ENCODE measurements at regions not wholly inside any gene's neighbourhood (a gene's known extent, or its start where the extent isn't known, plus 50 kb on each side); places are given as distances from the start of the nearest gene placed in this dataset.

GRCh38 chr13:31638577-31638976, 100.7 kb upstream of the RXFP2 start:
- DNase-seq (no peak), ATAC-seq (no peak)
- intact Hi-C loops (cut with DNase I), result no loop called here

GRCh38 chr13:31639443-31640163, 99.7 kb upstream of the RXFP2 start:
- no peak for ATAC-seq
- no peak for DNase-seq
- intact Hi-C loops (cut with DNase I), result no loop called here

- DNase-seq (no peak), ATAC-seq (no peak)
- intact Hi-C loops (cut with DNase I), result no loop called here
Observed at GRCh38 chr13:31649766-31650165, 89.6 kb upstream of the RXFP2 start.

DNA sequence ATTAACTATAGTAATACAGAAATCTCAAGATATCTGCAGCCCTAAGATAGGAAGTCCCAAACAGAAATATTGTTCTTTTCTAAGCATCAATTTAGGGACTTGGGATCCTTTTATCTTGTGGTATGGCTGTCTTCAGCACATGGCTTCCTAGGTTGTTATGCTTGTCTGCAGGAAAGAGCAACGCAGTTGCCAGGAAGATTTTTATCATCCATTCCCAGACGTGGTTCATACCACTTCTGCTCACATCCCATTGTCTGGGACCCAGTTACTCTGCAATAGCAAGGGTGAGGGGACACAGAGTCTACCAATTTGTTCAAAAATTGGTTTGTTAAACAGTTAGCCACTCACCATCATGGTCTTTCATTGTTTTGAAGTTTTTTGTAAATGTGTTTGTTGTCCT, 85.6 kb upstream of the RXFP2 start:
- no peak for ATAC-seq
- no peak for DNase-seq
- intact Hi-C loops (cut with DNase I), result no loop called here

DNA sequence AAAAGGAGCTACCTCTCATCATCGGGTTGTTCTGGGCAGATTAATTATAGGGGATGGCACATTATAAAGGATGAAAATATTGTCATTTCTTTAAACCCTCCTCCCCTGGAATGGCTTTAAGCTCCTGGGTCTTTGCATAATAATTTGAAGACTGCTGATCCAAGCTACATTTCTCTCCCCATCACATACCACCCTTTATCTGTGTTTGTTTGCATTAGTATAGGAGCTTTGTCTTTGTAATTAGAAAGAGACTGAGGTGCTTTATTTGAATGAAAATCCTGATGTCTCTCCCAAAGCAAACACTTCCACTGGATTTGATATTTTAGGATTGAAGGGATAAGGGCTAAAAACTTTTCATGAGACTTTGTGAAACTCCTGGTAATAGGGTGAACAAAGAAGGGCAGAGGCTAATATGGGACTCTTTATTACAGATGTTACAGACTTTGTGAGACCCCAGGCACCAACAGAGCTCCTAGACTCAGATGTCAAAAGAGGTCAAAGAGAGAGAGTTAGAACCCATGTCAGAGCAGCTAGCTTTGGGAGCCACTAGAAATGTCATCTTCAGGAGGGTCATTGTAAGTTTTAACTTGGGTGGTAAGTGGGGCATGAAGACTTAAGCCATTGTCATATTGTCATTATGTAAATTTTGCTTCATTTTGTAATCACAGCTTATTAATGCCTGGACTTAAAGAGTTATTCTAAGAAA, 75.3 kb upstream of the RXFP2 start:
- no peak for ATAC-seq
- intact Hi-C loops (cut with DNase I), result no loop called here

GRCh38 chr13:31670831-31671617, 68.3 kb upstream of the RXFP2 start:
- DNase-seq, result no peak
- intact Hi-C loops (cut with DNase I), result no loop called here
- ATAC-seq, result no peak

More for the DNA sequence above, 75.3 kb upstream of the RXFP2 start:
- no peak for DNase-seq

DNA sequence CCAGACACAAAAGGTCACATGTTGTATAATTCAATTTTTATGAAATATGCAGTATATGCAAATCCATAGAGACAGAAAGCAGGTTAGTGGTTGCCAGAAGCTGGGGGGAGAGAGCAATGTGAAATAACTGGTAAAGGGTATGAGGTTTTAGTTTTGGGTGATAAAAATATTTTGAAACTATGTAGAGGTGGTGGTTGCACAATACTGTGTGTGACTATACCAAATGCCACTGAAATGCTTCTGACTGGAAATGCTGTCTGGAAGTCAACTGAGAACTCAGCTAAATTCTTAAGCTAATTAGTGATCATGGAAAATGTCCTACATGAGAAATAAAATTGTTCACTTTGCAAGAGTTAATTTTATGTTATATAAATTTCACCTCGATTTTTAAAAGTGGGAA, 65.3 kb upstream of the RXFP2 start:
- intact Hi-C loops (cut with DNase I), result no loop called here
- DNase-seq, result no peak
- ATAC-seq, result no peak

- ATAC-seq (no peak), DNase-seq (no peak)
- intact Hi-C loops (cut with DNase I), result no loop called here
Observed at GRCh38 chr13:31675440-31675953, 63.8 kb upstream of the RXFP2 start.

- ATAC-seq (no peak), DNase-seq (no peak)
- intact Hi-C loops (cut with DNase I), result no loop called here
Observed at GRCh38 chr13:31681133-31681532, 58.2 kb upstream of the RXFP2 start.

DNA sequence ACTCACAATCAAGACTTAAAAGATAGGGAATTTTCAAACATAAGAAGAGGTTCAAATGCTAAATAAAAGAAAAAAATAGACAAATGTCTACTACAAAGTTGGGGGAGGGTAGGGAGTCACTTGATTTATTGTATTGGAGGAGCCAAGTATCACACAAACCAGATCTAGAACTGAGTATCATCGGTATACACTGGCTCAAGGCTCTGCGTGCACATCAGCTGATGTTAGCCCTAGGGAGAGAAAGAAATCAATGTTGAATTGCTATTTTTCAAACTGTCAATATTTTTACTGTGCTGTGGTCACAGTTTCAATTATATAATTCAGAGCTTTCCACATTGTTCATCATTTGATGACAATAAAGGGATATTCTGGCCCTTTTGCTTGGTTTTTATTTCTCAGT, 54.9 kb upstream of the RXFP2 start:
- no peak for DNase-seq
- ATAC-seq, result no peak
- intact Hi-C loops (cut with DNase I), result no loop called here

- intact Hi-C loops (cut with DNase I), result no loop called here
- ATAC-seq, result no peak
- DNase-seq, result no peak
Observed at GRCh38 chr13:31686670-31687425, 52.5 kb upstream of the RXFP2 start.

Data from left cardiac atrium (tissue), 4 donors.